Inferior parietal cortex (tissue), 1 donor: ENCODE measurements at regions not wholly inside any gene's neighbourhood (a gene's known extent, or its start where the extent isn't known, plus 50 kb on each side); places are given as distances from the start of the nearest gene placed in this dataset.
"Not testable (repeated sequence)": the region's sequence is repeated elsewhere in the genome, so short reads cannot be mapped to it uniquely, and the experiment has no call there.

Source experiments
- DNase-seq: peaks from one replicate; pipeline ENCODE4 v3.0.0-alpha.2; 2016; ENCODE audit errors: extremely low spot score

- no peak for DNase-seq
Observed at GRCh38 chr3:13137941-13138832, 65.0 kb upstream of the IQSEC1 start.

GRCh38 chr3:13136848-13137247 is 63.6 kb upstream of the IQSEC1 start:
- not testable (repeated sequence) for DNase-seq

- DNase-seq = no peak
Observed at GRCh38 chr3:13136426-13136825, 63.2 kb upstream of the IQSEC1 start.

- no peak for DNase-seq
Observed at GRCh38 chr3:13135811-13136321, 62.6 kb upstream of the IQSEC1 start.

- no peak for DNase-seq
Observed at GRCh38 chr3:13135251-13135810, 62.1 kb upstream of the IQSEC1 start.

- no peak for DNase-seq
Observed at GRCh38 chr3:13134879-13135206, 61.6 kb upstream of the IQSEC1 start.

GRCh38 chr3:13134166-13134878 is 61.1 kb upstream of the IQSEC1 start:
- no peak for DNase-seq

GRCh38 chr3:13133471-13133981 is 60.3 kb upstream of the IQSEC1 start:
- DNase-seq = no peak

GRCh38 chr3:13132731-13133410 is 59.6 kb upstream of the IQSEC1 start:
- no peak for DNase-seq

- no peak for DNase-seq
Observed at GRCh38 chr3:13132281-13132680, 59.1 kb upstream of the IQSEC1 start.

- DNase-seq = no peak
Observed at GRCh38 chr3:13130464-13131193, 57.4 kb upstream of the IQSEC1 start.

- no peak for DNase-seq
Observed at GRCh38 chr3:13125092-13126015, 52.1 kb upstream of the IQSEC1 start.

- DNase-seq = no peak
Observed at GRCh38 chr3:13124631-13125030, 51.4 kb upstream of the IQSEC1 start.

- no peak for DNase-seq
Observed at GRCh38 chr3:13123765-13124164, 50.5 kb upstream of the IQSEC1 start.

GRCh38 chr3:13123013-13123654 is 49.9 kb upstream of the IQSEC1 start:
- no peak for DNase-seq
